Skeletal muscle satellite cell (primary cell): ENCODE measurements at regions not wholly inside any gene's neighbourhood (a gene's known extent, or its start where the extent isn't known, plus 50 kb on each side); places are given as distances from the start of the nearest gene placed in this dataset.

Experiments
- H3K27me3 ChIP-seq: 2 replicates; pipeline ENCODE4 v1.7.0; 2013; ENCODE audit warnings: low read length; ENCODE audit not compliant: control insufficient read depth, insufficient read depth
- H3K36me3 ChIP-seq: 2 replicates; pipeline ENCODE4 v1.7.0; 2013; ENCODE audit warnings: mild to moderate bottlenecking, control low read depth, low read length; ENCODE audit not compliant: insufficient read depth
- H3K4me1 ChIP-seq: 2 replicates; pipeline ENCODE4 v1.7.0; 2013; ENCODE audit warnings: low read length; ENCODE audit not compliant: control insufficient read depth, insufficient read depth
- H3K4me2 ChIP-seq: 2 replicates; pipeline ENCODE4 v1.7.0; 2013; ENCODE audit warnings: mild to moderate bottlenecking, low read length
- H3K4me3 ChIP-seq: 2 replicates; pipeline ENCODE4 v1.7.0; 2013; ENCODE audit warnings: low read length
- H3K9ac ChIP-seq: 2 replicates; pipeline ENCODE4 v1.7.0; 2013; ENCODE audit warnings: mild to moderate bottlenecking, low read depth, low read length, moderate library complexity
- H3K9me3 ChIP-seq: replicated peaks from 2 replicates; pipeline ENCODE4 v1.7.0; 2013; ENCODE audit warnings: mild to moderate bottlenecking, control low read depth, low read length

DNA sequence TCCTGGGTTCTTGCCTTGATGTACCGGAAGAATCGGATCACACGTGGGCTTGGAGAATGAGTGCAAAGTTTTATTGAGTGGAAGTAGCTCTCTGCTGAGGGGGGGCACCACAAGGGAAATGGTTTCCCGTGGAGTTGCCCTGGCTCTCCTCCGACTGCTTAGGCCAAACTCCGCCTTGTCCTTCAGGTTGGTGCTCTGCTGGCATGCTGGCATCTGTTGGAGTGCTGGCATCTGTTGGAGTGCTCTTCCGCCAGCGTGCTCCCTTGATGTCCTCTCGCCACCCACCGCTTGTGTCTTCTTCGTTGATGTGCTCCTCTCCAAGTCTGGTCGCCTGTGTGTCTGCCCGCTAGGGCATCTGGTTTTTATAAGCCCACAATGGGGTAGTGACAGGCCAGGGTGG is 317.1 kb upstream of the HSF2 start:
- H3K4me2 ChIP-seq: no peak overlapping the region
- H3K4me3 ChIP-seq: no peak overlapping the region
- H3K9ac ChIP-seq: no peak overlapping the region
- H3K36me3 ChIP-seq: no peaks in the 10 kb centered on the region
- no peaks in the 10 kb centered on the region for H3K9me3 ChIP-seq
- H3K4me1 ChIP-seq: no peaks in the 10 kb centered on the region
- H3K27me3 ChIP-seq: no peaks in the 10 kb centered on the region

DNA sequence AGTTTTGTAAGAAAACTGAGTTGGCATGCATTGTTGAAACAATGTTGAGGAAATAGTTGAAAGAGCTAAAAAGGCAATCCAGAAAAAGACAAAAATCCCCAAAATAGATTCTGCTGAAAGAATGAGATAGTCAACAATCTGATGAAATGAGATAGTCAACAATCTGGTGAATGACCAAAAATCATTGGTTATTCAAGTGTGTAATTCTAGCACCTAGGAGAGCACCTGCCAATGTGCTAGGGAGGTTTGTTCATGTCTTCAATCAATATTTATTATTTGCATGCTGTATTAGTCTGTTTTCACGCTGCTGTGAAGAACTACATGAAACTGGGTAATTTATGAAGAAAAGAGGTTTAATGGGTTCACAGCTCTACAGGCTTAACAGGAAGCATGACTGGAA is 307.1 kb upstream of the HSF2 start:
- H3K4me3 ChIP-seq: no peak overlapping the region
- no peak overlapping the region for H3K9ac ChIP-seq
- no peaks in the 10 kb centered on the region for H3K27me3 ChIP-seq
- H3K4me2 ChIP-seq: no peak overlapping the region
- no peaks in the 10 kb centered on the region for H3K9me3 ChIP-seq
- H3K4me1 ChIP-seq: no peaks in the 10 kb centered on the region
- H3K36me3 ChIP-seq: no peaks in the 10 kb centered on the region

DNA sequence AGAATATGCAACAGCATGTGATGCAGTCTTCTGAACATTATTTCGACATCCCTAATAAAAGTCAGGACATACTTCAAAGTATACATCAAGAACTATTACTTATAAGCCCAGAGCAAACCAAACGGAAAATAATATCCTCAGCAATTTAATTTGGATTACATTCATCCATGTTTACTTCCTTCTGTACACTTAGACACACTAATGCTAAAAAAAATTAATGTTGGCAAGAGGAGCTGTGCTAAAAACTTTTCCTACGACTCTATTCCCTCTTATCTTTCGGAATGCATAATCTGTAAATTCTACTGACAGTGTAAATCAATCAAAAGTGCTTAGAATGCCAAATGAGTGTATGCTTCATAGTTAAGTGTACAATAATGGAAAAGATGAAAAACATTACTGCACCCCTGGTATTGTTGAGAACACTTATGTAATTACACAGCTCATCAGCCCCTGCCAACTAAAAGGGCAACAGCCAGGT is 301.2 kb upstream of the HSF2 start:
- H3K27me3 ChIP-seq: no peaks in the 10 kb centered on the region
- H3K36me3 ChIP-seq: no peaks in the 10 kb centered on the region
- no peak overlapping the region for H3K9ac ChIP-seq
- H3K4me3 ChIP-seq: no peak overlapping the region
- no peaks in the 10 kb centered on the region for H3K4me1 ChIP-seq
- H3K9me3 ChIP-seq: no peaks in the 10 kb centered on the region
- H3K4me2 ChIP-seq: no peak overlapping the region

DNA sequence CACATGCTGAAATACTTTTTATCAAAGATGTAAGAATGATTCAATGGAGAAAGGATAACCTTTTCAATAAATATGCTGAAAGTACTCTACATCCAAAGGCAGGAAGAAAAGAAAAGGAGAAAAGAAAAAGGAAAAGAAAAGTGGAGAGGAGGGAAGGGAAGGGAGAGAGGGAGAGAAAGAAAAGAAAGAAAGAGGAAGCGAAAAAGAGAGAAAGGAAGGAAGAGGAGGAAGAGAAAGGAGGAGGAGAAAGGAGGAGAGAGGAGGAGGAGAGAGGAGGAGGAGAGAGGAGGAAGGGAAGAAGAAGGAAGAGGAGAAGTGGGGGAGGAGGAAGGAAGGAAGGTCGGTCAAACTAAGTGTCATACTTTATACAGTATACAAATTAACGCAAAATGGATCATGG is 297.4 kb upstream of the HSF2 start:
- Histone ChIP-seq H3K4me1 (no peaks in the 10 kb centered on the region), H3K4me2 (no peak overlapping the region), H3K9ac (no peak overlapping the region), H3K9me3 (no peaks in the 10 kb centered on the region), H3K27me3 (no peaks in the 10 kb centered on the region), H3K4me3 (no peak overlapping the region), H3K36me3 (no peaks in the 10 kb centered on the region)

DNA sequence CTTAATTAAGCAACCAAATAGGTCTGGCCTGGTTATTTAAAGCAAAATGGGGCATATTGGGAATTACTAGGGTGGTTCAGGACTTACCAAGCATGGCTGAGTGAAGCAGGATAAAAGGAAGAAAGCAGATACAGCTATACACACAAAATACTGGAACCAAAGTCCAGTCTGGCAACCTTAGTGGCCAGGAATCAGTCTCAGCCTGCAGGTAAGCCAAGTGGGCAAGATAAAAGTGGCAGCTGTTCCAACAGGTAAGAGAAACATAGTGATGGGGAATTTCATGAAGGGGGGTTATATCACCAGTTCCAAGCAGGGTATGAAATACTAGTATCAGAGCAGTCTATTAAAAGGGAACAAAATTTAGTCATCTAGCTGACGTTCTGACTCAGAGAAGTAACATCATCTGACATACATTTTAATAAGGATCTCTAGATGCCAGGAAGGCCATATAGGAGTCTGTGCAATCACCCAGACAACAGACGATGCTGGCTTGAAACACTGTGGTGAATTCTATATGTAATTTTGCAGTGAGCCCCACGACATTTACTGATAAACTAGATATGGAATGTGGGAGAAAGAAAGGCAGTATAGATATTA is 292.1 kb upstream of the HSF2 start:
- no peak overlapping the region for H3K4me3 ChIP-seq
- no peak overlapping the region for H3K9ac ChIP-seq
- H3K4me1 ChIP-seq: no peaks in the 10 kb centered on the region
- H3K4me2 ChIP-seq: no peak overlapping the region
- H3K27me3 ChIP-seq: no peaks in the 10 kb centered on the region
- H3K36me3 ChIP-seq: no peaks in the 10 kb centered on the region
- H3K9me3 ChIP-seq: no peaks in the 10 kb centered on the region

DNA sequence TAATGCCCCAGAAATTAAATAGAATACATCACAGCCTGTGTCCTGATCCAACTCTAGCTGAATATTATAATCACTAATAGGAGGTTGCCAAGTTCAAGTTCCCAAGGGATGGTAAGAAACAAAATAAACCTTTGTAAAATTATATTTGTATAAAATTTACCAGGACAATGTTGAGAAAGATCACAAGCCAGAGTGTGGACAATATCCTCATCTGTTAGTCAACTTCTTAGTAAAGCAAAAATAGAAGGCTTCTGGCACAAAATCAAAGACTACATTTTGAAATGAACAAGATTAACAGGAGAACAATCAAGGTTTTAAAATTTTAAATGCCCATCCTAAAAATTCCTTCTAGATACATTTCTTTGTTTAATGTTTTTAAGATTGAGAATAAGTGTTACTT is 290.4 kb upstream of the HSF2 start:
- H3K36me3 ChIP-seq: no peaks in the 10 kb centered on the region
- no peaks in the 10 kb centered on the region for H3K9me3 ChIP-seq
- H3K27me3 ChIP-seq: no peaks in the 10 kb centered on the region
- H3K9ac ChIP-seq: no peak overlapping the region
- no peaks in the 10 kb centered on the region for H3K4me1 ChIP-seq
- H3K4me2 ChIP-seq: no peak overlapping the region
- H3K4me3 ChIP-seq: no peak overlapping the region

DNA sequence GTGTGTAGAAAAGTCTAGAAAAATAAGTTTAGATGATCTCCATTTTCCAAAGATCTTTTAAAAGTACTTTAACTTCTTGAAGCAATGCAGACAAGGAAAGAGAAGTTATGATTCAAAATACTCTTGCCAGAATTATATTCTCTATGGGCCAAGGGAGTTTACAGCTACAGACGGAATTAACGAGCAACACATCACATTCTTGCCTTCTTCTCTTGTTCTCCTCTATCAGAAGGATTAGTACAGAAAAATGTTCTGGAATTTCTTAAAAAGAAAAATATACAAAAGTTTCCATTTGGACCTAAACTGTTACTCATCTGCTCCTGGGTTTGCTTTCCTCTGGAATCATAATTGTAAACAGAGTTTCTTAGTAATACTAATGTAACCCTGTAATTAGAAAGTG is 284.7 kb upstream of the HSF2 start:
- Histone ChIP-seq H3K4me1 (no peaks in the 10 kb centered on the region), H3K36me3 (no peaks in the 10 kb centered on the region), H3K27me3 (no peaks in the 10 kb centered on the region), H3K9me3 (no peaks in the 10 kb centered on the region), H3K4me2 (no peak overlapping the region), H3K9ac (no peak overlapping the region), H3K4me3 (no peak overlapping the region)

DNA sequence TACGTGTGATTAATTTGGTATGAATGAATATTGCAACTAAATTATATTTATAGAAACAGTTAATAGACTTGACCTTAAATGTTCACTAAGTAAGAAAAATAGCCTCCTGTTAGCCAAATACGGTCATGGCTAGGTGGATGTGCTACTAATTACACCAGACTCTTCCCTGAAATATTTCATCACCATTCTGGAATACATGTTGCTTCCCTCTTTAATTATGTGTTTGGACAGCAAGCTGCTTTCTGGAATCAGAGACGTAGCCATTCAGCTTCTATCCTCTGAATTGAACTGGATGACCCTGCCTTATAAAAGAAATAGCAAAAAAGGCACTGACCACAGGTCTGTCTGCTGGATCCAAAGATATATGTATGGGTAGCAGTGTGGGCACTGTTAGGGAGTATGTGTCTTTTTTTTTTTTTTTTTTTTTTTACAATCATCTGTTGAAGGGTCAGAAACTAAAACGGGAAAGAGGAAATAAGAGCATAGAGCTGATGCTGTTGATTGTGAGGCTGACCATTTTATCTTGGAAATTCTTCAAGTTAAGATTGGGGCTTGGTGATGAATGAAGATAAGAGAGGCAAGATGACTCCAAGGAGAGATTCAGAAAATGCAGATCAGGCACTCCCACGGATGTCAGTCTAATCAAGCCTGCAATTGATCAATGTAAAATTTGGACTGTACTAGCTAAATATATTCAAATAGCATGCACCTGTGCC is 283.2 kb upstream of the HSF2 start:
- H3K9ac ChIP-seq: no peak overlapping the region
- H3K4me1 ChIP-seq: no peaks in the 10 kb centered on the region
- no peaks in the 10 kb centered on the region for H3K27me3 ChIP-seq
- H3K4me3 ChIP-seq: no peak overlapping the region
- no peak overlapping the region for H3K4me2 ChIP-seq
- no peaks in the 10 kb centered on the region for H3K36me3 ChIP-seq
- no peaks in the 10 kb centered on the region for H3K9me3 ChIP-seq

DNA sequence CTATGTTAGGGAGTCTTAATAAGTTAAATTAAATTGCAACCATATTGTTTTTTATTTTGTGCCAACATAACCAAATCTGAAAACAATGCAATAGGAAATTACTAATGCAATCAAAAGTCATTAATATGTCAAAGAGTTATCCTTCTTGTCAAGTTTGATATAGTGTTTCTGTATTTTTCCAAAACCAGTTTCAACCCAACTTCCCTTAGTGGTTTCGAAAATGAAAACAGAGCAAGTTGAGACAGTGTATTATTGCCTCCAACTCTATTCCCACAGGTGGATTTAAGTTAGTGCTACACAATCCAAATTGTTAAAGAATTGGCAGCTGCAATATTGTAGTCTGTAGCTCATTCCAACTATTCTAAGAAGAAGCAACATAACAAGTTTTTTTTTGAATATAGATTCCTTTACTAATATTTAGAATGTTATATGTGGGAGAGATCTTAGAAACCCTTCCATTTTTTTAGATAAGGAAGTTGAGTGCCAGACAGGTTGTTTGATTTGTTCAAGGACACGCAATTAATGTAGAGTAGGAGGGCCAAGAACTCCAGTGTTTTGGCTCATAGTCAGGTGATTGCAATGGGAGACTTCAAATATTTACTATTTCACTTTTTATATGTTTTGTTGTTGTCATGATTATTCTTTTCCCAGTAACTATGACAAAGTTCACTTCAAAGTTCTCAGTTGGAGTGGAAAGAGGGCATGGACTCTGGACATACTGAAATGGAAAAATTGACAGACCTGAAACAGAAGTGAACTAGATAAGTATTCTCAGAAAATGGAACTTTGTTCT is 282.4 kb upstream of the HSF2 start:
- no peak overlapping the region for H3K4me3 ChIP-seq
- no peaks in the 10 kb centered on the region for H3K9me3 ChIP-seq
- no peaks in the 10 kb centered on the region for H3K27me3 ChIP-seq
- H3K4me1 ChIP-seq: no peaks in the 10 kb centered on the region
- H3K4me2 ChIP-seq: no peak overlapping the region
- no peak overlapping the region for H3K9ac ChIP-seq
- H3K36me3 ChIP-seq: no peaks in the 10 kb centered on the region

DNA sequence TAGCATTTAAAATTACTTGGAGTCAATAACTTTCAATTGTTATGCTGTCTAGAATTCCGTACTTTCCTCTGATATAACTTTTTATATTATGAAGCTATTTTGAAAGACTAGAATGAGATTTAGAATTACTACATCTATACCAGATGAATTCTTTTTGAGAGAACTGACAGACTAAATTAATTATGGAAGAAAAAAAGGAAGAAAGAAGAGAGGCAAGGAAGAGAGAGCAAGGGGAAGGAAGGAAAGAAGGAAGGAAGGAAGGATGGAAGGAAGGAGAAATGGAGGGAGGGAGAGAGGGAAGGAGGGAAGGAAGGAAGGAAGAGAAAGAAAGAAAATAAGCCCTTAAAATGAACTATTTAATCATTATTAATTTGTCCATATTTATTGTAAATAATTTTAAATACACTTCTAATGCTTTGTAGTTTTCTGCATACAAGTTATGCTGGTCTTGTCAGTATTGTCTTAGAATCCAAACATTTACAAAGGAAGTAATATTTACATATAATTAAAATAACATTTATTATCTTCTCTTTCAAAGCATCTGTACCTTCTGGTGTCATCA is 280.4 kb upstream of the HSF2 start:
- H3K9me3 ChIP-seq: no peaks in the 10 kb centered on the region
- no peaks in the 10 kb centered on the region for H3K4me1 ChIP-seq
- H3K27me3 ChIP-seq: no peaks in the 10 kb centered on the region
- no peak overlapping the region for H3K4me2 ChIP-seq
- no peak overlapping the region for H3K4me3 ChIP-seq
- no peaks in the 10 kb centered on the region for H3K36me3 ChIP-seq
- H3K9ac ChIP-seq: no peak overlapping the region

DNA sequence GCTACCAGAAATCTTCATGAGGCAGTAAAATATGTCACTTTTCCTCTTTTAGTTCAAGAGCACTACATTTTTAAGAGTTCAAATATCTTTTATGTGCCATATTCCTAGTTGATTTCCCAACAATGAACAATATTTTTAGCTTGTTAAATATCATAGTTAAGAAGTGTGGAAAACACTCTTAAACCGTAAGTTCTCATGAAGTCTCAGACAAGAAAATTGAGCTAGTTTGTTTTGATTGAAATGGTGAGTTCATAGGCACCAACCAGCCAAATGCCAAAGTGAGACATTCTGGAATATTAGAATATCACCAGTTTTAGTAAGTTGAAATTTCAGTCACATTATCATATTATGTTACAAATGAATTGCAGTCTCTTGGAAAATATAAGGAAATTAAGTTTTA is 277.2 kb upstream of the HSF2 start:
- Histone ChIP-seq H3K27me3 (no peaks in the 10 kb centered on the region), H3K36me3 (no peaks in the 10 kb centered on the region), H3K4me2 (no peak overlapping the region), H3K4me3 (no peak overlapping the region), H3K9me3 (no peaks in the 10 kb centered on the region), H3K9ac (no peak overlapping the region), H3K4me1 (no peaks in the 10 kb centered on the region)
